Right lobe of liver (tissue), 6 donors: ENCODE measurements at regions not wholly inside any gene's neighbourhood (a gene's known extent, or its start where the extent isn't known, plus 50 kb on each side); places are given as distances from the start of the nearest gene placed in this dataset.
"Not testable (repeated sequence)": the region's sequence is repeated elsewhere in the genome, so short reads cannot be mapped to it uniquely, and the experiment has no call there.

Source experiments
- ATAC-seq, 4 donors: fragments of 200-7000 bp; cut with Tn5 transposase; one replicate each; pipeline ENCODE4 v1.9.1; 2020; ENCODE audit warnings: mild to moderate bottlenecking in 4 of 4, moderate library complexity in 4 of 4
- DNase-seq, 3 donors: peaks; one replicate each; pipeline ENCODE4 v3.0.0-alpha.2; 2020
- H3K27ac ChIP-seq, 3 donors: fragments of 200-600 bp; one replicate each; pipeline ENCODE4 v1.8.0; 2022
- H3K27me3 ChIP-seq, 2 donors: fragments of 200-600 bp; one replicate each; pipeline ENCODE4 v1.8.0; 2022
- H3K36me3 ChIP-seq, 4 donors: fragments of 200-600 bp; sonication (generic) in 1 of 4; one replicate each; pipeline versions ENCODE4 v1.5.1 to v1.8.0; 2017 to 2022; ENCODE audit warnings: control low read depth in 1 of 4
- H3K4me1 ChIP-seq, 4 donors: fragments of 200-600 bp; sonication (generic) in 1 of 4; one replicate each; pipeline versions ENCODE4 v1.5.1 to v1.8.0; 2017 to 2022; ENCODE audit warnings: control low read depth in 1 of 4
- H3K4me3 ChIP-seq, 3 donors: fragments of 200-600 bp; one replicate each; pipeline ENCODE4 v1.8.0; 2022
- H3K9me3 ChIP-seq, 4 donors: fragments of 200-600 bp; sonication (generic) in 1 of 4; one replicate each; pipeline versions ENCODE4 v1.5.1 to v1.8.0; 2017 to 2022; ENCODE audit warnings: control low read depth in 1 of 4
- CTCF ChIP-seq, 4 donors: fragments of 200-600 bp in 3 of 4; fragments of 450-650 bp in 1 of 4; IDR thresholded peaks; one replicate each; pipeline versions ENCODE4 v1.5.1 to v1.8.0; 2016 to 2022; ENCODE audit warnings: antibody characterized with exemption in 4 of 4, mild to moderate bottlenecking in 2 of 4
- POLR2A ChIP-seq: fragments of 450-650 bp; IDR thresholded peaks from one replicate; pipeline ENCODE4 v1.6.1; 2017; ENCODE audit warnings: antibody characterized with exemption, mild to moderate bottlenecking
- WGBS: methylation state at CpG from one replicate; pipeline ENCODE4 v1.1.6; 2018; ENCODE audit warnings: low coverage, low lambda C conversion rate; ENCODE audit not compliant: insufficient coverage; ENCODE audit errors: missing lambda C conversion rate; 5-methylcytosine and 5-hydroxymethylcytosine counted together
- intact Hi-C, 2 donors: fragments of 100-400 bp; cut with DNase I; formaldehyde crosslinking; loops; one replicate each; pipeline versions ENCODE4 v1.11.2 to v1.14.1; 2022
- small RNA-seq, 2 experiments: library from RNA; depleted of rRNA; stranded (forward); fragments of <200 nt; gene quantifications; one replicate each; pipeline ENCODE3, GENCODE V24; 2016
- donor health status: DM: no; HTN: yes; CAD: no.
- donor health status: DM: no; HTN: no; CAD: no.
- donor health status: DM: no; HTN: no; CAD: no.
- donor health status: DM: no; HTN: yes; CAD: no.
- donor health status: DM: no; HTN: yes; CAD: no.

DNA sequence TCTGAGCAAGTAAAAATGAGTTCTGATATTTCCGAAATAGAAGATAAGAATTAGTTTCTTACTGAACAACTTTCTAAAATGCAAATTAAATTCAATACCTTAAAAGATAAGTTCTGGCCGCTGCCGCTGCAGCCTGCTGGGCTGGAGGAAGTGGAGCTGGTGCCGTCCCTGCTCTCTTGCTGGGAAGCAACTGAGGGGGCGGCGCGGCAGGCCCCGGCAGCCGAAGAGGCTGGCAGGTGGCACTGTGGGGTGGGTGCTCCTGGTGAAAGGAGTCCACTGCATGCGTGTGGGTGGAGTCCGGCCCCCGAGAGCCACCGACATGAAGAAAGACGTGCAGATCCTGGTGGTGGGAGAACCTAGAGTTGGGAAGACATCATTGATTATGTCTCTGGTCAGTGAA lies 89.5 kb upstream of the ZNF519 start:
- Histone ChIP-seq H3K4me3 (no peak overlapping the region), H3K27me3 (no peaks in the 10 kb centered on the region), H3K27ac (no peak overlapping the region), H3K36me3 (no peaks in the 10 kb centered on the region), H3K4me1 (no peaks in the 10 kb centered on the region), H3K9me3 (no peaks in the 10 kb centered on the region)
- DNase-seq: no peak
- ATAC-seq: no peak
- intact Hi-C loops: no loop called here
- TF ChIP-seq POLR2A: no peak
- no peak for TF ChIP-seq CTCF (IDR thresholded peaks at IDR 0.05)
- WGBS: 83% methylated on average over 11 of the region's 14 CpGs

DNA sequence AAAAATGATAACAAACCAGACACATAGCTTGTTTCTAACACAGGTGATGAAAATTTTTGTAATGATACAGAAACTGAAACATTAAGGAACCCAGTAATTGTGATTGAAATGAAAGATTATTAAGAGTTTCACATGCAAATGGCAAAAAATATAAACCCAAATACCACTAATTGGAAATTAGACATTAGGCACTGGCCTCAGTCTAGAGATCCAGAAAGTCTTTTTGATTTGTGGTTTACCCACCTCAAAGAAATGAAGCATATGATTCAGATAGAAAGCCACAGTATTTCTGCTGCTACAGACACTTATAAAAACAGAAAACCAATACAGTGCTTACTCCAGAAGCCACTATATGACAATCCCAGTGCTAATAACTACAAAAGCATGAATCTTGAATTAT lies 83.7 kb upstream of the ZNF519 start:
- H3K27me3 ChIP-seq, ATAC-seq, intact Hi-C loops, H3K4me3 ChIP-seq, H3K9me3 ChIP-seq, H3K36me3 ChIP-seq, H3K4me1 ChIP-seq, DNase-seq, H3K27ac ChIP-seq: not testable (repeated sequence)

DNA sequence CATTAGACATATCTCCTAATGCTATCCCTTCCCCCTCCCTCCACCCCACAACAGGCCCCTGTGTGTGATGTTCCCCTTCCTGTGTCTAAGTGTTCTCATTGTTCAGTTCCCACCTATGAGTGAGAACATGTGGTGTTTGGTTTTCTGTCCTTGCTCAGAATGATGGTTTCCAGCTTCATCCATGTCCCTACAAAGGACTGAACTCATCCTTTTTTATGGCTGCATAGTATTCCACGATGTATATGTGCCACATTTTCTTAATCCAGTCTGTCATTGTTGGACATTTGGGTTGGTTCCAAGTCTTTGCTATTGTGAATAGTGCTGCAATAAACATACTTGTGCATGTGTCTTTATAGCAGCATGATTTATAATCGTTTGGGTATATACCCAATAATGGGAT lies 71.2 kb upstream of the ZNF519 start:
- intact Hi-C loops, H3K36me3 ChIP-seq, H3K4me1 ChIP-seq, H3K4me3 ChIP-seq, ATAC-seq, H3K27me3 ChIP-seq, H3K9me3 ChIP-seq, DNase-seq, H3K27ac ChIP-seq: not testable (repeated sequence)
- WGBS: 60% methylated on average over 2 of the region's 2 CpGs

DNA sequence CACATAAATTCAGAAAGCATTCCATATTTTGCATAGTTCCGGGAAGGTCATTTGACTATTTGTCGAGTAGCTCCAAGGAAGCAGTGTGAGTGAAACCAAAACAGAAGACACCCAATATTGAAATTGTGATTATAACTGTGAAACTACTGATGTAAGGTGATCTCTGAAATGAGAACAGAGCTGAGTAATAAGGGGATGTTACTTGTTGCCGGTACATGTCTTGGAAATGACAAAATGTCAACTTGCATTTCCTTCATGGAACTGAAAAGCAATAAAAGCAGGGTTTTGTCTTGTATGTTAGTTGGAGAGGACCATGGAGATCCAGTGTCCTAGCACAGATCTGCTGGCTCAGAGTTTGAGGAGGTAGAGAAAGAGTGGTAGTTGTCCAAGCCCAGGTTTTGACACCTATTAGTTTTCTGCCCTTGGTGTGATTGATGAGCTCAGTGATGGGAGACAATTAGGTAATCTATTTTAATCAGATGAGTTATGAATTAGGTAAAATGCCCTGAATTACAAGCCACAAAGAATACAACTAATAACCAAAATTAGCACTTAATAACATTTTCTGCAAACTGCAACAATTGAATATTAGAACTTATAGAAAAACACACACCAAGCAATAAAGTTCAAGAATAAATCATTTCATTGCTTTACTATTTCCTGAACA lies 58.7 kb upstream of the ZNF519 start:
- intact Hi-C loops, H3K9me3 ChIP-seq, H3K27me3 ChIP-seq, DNase-seq, H3K4me1 ChIP-seq, H3K27ac ChIP-seq, H3K4me3 ChIP-seq, ATAC-seq, H3K36me3 ChIP-seq: not testable (repeated sequence)
- WGBS: 77% methylated on average over 3 of the region's 3 CpGs

- H3K27ac ChIP-seq: no peak overlapping the region
- no peaks in the 10 kb centered on the region for H3K36me3 ChIP-seq
- DNase-seq: no peak
- 6% methylated on average over 1 of the region's 1 CpG for WGBS
- no peaks in the 10 kb centered on the region for H3K27me3 ChIP-seq
- intact Hi-C loops: no loop called here
- ATAC-seq: no peak
- H3K9me3 ChIP-seq: no peaks in the 10 kb centered on the region
- H3K4me3 ChIP-seq: no peak overlapping the region
- TF ChIP-seq POLR2A (no peak), CTCF (IDR thresholded peaks at IDR 0.05) (no peak)
- H3K4me1 ChIP-seq: no peaks in the 10 kb centered on the region
These were observed 57.6 kb upstream of the ZNF519 start for GRCh38 chr18:14189858-14190257.

DNA sequence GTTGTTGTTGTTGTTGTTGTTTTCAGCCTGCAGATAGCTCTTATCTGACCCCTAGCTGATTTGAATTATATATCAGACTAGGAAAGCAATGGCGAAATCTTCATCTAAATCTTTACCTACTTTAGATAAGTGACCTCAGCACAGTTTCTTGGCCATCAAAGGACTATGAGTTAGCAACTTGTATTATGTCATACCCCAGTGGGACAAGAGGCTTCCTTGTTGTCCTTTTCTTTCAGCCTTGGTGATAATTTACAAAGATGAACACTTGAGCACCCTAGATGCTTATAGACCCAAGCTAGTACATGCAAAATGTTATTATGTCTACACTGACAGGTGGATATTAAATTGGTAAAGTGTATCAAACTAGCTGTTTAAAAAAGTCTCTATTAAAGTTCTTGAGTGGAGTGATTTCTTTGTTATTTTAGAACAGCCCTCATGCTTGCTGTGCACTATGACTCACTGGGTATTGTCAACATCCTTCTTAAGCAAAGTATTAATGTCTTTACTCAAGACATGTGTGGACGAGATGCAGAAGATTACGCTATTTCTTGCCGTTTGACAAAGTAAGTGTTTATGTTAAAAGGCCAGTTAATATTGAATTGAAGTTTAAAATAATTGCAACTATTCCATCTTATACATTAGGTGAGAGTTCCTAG lies 56.6 kb upstream of the ZNF519 start:
- DNase-seq, H3K9me3 ChIP-seq, H3K4me3 ChIP-seq, ATAC-seq, intact Hi-C loops, H3K4me1 ChIP-seq, H3K36me3 ChIP-seq, H3K27ac ChIP-seq, H3K27me3 ChIP-seq: not testable (repeated sequence)
- 63% methylated on average over 4 of the region's 4 CpGs for WGBS

Small RNAs in the stretch of these regions (small RNA-seq; reads per million reads assigned to genes)
- 0 reads per million in 2 experiments for gene RNU6-316P
